HUES64 (cell line): ENCODE measurements at regions not wholly inside any gene's neighbourhood (a gene's known extent, or its start where the extent isn't known, plus 50 kb on each side); places are given as distances from the start of the nearest gene placed in this dataset.

Source experiments
- H3K27ac ChIP-seq: 2 replicates; pipeline ENCODE4 v1.7.0; 2013; ENCODE audit warnings: low read depth, low read length, inconsistent platforms
- H3K27me3 ChIP-seq: 2 replicates; pipeline ENCODE4 v1.6.1; 2013; ENCODE audit warnings: mild to moderate bottlenecking, low read length; ENCODE audit not compliant: insufficient read depth
- H3K36me3 ChIP-seq: 2 replicates; pipeline ENCODE4 v1.6.1; 2013; ENCODE audit warnings: mild to moderate bottlenecking, low read length; ENCODE audit not compliant: insufficient read depth
- H3K4me1 ChIP-seq: 2 replicates; pipeline ENCODE4 v1.6.1; 2013; ENCODE audit warnings: mild to moderate bottlenecking, low read length, moderate library complexity; ENCODE audit not compliant: insufficient read depth
- H3K4me3 ChIP-seq: 2 replicates; pipeline ENCODE4 v1.5.1; 2013; ENCODE audit warnings: mild to moderate bottlenecking, low read length, moderate library complexity
- H3K9ac ChIP-seq: 2 replicates; pipeline ENCODE4 v1.6.1; 2013; ENCODE audit warnings: mild to moderate bottlenecking, low read depth, low read length
- H3K9me3 ChIP-seq: 2 replicates; pipeline ENCODE4 v1.6.1; 2013; ENCODE audit warnings: low read depth, low read length; ENCODE audit not compliant: insufficient read depth
- WGBS: fragments of 150-250, 120-280 bp; methylation state at CpG from one replicate; pipeline ENCODE4 v1.1.7; 2013; ENCODE audit warnings: missing lambda C conversion rate; 5-methylcytosine and 5-hydroxymethylcytosine counted together

DNA sequence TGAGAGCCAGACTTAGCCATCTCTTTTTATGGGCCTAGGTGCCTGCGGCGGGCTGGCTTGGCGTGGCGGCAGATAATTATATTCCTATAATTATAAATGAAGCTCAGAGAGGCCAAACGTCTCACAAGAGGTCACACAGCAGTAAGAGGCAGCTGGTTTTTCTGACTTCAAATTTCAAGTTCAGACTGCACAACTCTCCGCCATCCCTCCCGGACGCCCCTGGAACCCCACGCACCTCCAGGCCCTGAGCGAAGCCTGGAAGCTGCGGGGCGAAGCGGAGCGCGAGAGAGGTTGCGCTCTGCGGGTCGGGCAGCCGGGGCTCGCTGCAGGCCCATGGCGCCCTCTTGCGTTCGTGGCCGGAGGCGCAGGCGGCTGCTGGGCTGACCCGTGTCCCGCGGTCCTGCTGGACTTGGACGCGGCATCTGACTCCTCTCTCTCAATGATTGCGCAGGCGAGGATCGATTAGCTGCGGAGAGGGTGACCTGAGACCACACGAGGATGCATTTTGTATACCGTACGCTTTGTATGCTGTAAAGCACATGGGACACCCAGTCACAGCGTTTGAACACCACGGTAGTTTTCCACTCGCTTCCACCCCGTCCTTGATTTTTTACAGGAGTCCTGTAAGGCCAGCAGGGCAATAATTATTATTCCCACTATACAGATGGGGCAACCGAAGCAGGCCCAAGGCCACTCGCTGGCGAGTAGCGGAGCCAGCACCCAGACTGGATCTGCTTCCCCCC is 272.7 kb downstream of the FOXD2 start:
- H3K9me3 ChIP-seq, result no peaks in the 10 kb centered on the region
- 6% methylated on average over 46 of the region's 46 CpGs for WGBS
- peaks cover 100% of the 10 kb centered on the region for H3K27me3 ChIP-seq
- peaks cover 13% of the 10 kb centered on the region; the same call in 1 of the 2 replicates for H3K4me1 ChIP-seq
- H3K27ac ChIP-seq, result no peak overlapping the region
- H3K36me3 ChIP-seq, result no peaks in the 10 kb centered on the region
- peak overlapping the region; percentile 55; the same call in 1 of the 2 replicates for H3K4me3 ChIP-seq
- no peak overlapping the region for H3K9ac ChIP-seq
